NCI-H2081 (cell line): ENCODE measurements at regions not wholly inside any gene's neighbourhood (a gene's known extent, or its start where the extent isn't known, plus 50 kb on each side); places are given as distances from the start of the nearest gene placed in this dataset.
"Not testable (repeated sequence)": the region's sequence is repeated elsewhere in the genome, so short reads cannot be mapped to it uniquely, and the experiment has no call there.

Experiments used
- DNase-seq, 2 experiments: peaks; one replicate each; lab custom pipeline; 2025; lab: John Stamatoyannopoulos, UW

GRCh38 chr5:98368141-98368540, 405.3 kb upstream of the RGMB start:
- DNase-seq: no peak

GRCh38 chr5:98372351-98372750, 401.1 kb upstream of the RGMB start:
- no peak for DNase-seq

- DNase-seq: no peak
Measured at GRCh38 chr5:98391921-98392625, 381.4 kb upstream of the RGMB start.

DNA sequence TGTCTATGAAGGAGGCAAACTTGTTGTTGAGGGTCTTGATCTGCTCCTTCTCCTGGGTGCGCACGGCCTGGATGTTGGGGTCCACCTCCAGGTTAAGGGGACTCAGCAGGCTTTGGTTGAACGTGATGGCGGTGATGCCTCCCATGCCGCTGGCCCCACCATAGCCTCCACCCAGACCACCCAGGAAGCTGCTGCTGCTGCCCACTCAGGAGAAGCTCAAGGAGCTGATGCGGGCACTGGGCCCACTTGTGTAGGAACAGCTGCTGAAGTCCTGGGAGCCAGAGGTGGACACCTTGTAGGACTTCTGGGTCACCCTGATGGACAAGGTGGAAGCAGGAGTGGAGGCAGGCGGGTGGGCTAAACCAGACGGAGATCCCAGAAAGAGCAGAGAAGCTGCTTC, 380.3 kb upstream of the RGMB start:
- not testable (repeated sequence) for DNase-seq

DNA sequence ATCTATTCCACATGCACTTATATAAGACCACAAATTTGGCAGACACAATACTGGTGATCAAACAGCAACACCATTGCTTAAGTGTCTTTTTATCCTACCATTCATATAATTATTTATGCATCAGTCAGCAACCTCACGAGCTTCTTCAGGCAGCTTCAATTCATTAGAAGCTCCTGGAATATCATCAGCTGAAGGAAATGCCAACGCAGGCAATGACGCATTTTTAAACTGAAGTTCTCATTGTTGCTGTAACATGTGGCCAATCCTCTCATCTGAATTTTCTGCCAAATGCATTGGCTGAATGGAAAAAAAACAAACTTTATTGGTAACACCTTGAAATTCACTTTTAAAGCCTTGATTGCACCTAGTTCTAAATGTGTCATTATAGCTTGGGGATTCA, 376.4 kb upstream of the RGMB start:
- DNase-seq: no peak

GRCh38 chr5:98398465-98398864, 375.0 kb upstream of the RGMB start:
- no peak for DNase-seq

GRCh38 chr5:98401656-98402055, 371.8 kb upstream of the RGMB start:
- no peak for DNase-seq

DNA sequence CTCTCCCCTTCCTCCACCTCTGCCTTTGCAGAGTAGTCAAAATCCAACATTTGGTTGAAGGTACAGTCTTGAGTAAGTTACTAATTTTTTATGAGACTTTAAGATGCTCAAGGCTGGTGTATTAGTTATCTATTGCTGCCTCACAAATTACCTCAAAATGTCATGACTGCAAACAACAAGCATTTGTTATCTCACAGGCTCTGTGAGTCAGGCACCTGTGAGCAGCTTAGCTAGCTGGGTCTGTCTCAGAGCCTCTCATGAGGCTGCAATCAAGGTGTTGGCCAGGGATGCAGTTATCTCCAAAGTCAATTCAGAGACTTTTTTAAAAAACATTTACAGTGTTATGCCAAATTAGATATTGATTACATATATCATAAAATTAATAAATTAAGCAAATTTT, 371.3 kb upstream of the RGMB start:
- no peak for DNase-seq

GRCh38 chr5:98403131-98403530, 370.3 kb upstream of the RGMB start:
- DNase-seq: no peak

DNA sequence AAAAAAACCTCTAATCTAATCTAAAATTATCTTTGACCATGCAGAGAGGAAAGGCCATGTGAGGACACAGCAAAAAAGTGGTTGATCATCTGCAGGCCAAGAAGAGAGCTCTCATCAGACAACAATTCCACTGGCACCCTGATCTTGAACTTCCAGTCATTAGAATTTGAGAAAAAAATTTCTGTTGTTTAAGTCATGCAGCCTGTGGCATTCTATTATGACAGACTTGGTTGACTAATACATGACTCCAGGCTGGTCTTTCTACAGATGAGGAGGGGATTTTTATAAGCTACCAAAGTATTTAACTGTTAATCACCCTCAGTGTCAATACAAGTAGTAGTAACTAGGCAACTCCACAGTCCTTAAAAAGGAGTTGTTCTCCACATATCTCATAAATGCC, 358.5 kb upstream of the RGMB start:
- no peak for DNase-seq

DNA sequence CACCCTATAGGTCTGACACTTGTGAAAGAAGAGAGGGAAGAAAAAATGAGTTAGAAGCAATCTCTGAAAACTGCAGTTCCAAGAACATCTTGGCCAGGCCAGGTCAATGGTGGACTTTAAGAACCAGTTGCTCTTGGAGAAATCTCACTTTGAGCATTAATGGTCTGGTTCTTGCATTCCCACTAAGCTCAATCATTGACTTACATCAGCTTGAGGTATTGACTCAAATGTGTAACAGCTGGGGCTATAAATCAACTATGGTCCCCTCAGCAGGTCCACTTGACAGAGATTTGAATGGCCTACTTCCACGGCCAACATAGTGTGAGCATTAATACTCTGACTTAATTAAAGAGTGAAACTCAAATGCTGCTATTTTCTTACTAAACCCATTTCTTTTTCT, 357.8 kb upstream of the RGMB start:
- DNase-seq: no peak

DNA sequence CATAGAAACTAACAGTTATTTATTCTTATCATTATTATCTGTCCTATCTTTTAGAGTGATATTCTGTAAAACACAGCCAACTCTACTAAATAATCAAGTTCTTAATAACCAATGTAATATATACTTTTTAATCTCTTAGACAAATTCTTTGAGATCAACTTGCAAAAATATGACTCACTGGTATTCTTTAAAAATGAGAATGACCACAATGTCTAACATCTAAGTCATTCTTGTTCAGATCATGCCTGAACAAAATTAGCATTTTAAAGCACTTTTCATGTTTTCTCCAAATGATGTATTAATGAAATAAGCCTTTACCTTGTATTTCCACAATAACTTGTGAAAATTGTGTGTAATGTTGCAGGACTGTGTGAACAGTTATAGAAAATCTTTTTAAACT, 356.9 kb upstream of the RGMB start:
- DNase-seq: no peak

- DNase-seq: no peak
Measured at GRCh38 chr5:98419825-98420224, 353.6 kb upstream of the RGMB start.

DNA sequence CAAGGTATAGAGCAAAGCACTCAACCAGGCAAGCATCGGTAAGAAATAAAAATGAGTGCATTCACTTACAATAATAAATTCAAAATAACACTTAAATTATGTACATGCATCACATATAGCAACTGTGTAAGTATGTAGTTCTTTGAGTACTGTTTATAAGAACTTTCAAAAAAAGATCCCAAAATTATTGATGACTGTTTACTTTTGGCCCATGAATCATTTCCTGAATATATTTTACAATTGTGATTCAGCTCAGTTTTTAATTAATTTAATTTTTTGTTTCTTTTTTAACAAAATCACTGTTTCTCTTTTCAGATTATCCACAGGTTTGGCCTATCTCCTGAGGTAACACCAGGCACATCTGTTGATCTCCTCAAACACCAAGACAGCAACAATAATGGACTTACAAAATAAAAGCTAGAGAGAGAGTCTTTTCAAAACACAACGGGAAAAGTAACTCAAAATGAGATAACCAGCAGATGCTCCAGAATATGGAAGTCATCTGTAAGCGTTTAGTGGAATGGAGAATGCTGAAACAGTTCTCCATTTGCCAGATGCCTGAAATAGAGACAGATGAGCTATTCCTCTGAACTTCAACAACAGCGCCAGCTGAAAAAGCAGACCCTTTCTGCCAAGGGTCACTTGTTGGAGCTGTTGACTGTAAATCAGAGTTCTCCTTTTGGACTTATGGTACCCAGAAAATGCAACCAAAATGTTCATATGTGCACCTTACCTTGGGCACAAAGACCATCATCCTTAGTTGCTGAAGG, 348.6 kb upstream of the RGMB start:
- DNase-seq: no peak

- no peak for DNase-seq
Measured at GRCh38 chr5:98425640-98426039, 347.8 kb upstream of the RGMB start.

- DNase-seq: no peak
Measured at GRCh38 chr5:98428806-98429205, 344.7 kb upstream of the RGMB start.

- no peak for DNase-seq
Measured at GRCh38 chr5:98432378-98432777, 341.1 kb upstream of the RGMB start.

DNA sequence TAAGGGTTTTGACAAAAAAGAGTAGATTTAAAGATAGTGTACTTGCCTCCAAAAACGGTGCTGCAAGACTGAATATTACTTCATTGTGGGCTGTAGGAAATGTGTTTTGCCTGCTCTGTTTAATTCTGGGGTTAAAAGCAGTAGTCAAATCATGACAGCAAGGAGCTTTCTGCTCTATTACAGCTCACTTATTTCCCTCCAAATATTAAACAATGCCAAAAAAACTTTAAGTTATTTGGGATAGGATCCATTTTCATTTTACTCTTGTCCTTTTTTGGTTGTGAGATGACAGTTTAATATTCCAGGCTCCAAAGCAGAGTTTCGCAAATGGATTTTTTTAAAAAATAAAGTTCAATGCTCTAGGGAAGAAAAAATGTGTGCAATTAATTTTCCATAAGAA, 340.4 kb upstream of the RGMB start:
- DNase-seq: no peak

GRCh38 chr5:98433673-98434072, 339.8 kb upstream of the RGMB start:
- DNase-seq: no peak

DNA sequence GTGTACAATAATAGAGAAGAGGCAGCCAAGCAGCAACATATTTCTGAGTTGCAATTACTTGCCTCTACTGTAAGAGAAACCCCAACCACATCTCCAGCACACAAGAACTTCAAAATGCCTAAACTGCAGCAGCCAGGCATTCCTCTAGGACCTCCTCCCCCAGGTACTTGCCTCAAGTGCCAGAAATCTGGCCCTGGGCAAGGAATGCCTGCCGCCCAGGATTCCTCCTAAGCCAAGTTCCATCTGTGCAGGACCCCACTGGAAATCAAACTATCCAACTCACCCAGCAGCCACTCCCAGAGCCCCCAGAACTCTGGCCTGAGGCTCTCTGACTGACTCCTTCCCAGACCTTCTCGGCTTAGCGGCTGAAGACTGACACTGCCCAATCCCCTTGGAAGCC, 336.8 kb upstream of the RGMB start:
- no peak for DNase-seq

DNA sequence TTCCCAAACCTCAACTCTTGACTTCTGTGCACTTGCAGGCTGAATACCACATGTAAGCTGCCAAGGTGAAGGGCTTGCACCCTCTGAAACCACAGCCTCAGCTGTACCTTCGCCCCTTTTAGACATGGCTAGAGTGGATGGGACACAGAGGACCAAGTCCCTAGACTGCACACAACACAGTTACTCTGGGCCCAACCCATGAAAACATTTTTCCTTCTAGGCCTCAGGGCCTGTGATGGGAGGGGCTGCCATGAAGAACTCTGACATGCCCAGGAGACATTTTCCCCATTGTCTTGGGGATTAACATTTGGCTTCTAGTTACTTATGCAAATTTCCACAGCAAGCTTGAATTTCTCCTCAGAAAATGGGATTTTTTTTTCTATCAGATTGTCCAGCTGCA, 331.0 kb upstream of the RGMB start:
- no peak for DNase-seq

- DNase-seq: no peak
Measured at GRCh38 chr5:98443881-98444280, 329.6 kb upstream of the RGMB start.

GRCh38 chr5:98453296-98453695, 320.2 kb upstream of the RGMB start:
- no peak for DNase-seq

GRCh38 chr5:98454407-98454806, 319.1 kb upstream of the RGMB start:
- DNase-seq: no peak
